ENCODE measurements at regions not wholly inside any gene's neighbourhood (a gene's known extent, or its start where the extent isn't known, plus 50 kb on each side); places are given as distances from the start of the nearest gene placed in this dataset.
"Not testable (repeated sequence)": the region's sequence is repeated elsewhere in the genome, so short reads cannot be mapped to it uniquely, and the experiment has no call there.

- no peak for DNase-seq
Observed at GRCh38 chr6:91082311-91082832, 495.5 kb upstream of the MAP3K7 start.

GRCh38 chr6:91081452-91082067 lies 494.7 kb upstream of the MAP3K7 start:
- peak; percentile 58 for DNase-seq

GRCh38 chr6:91080871-91081270 lies 494.0 kb upstream of the MAP3K7 start:
- no peak for DNase-seq

- DNase-seq = no peak
Observed at GRCh38 chr6:91079969-91080368, 493.1 kb upstream of the MAP3K7 start.

GRCh38 chr6:91075244-91075976 lies 488.5 kb upstream of the MAP3K7 start:
- DNase-seq = no peak

- no peak for DNase-seq
Observed at GRCh38 chr6:91063362-91063761, 476.5 kb upstream of the MAP3K7 start.

GRCh38 chr6:91057689-91058088 lies 470.8 kb upstream of the MAP3K7 start:
- no peak for DNase-seq

- no peak for DNase-seq
Observed at GRCh38 chr6:91055959-91056358, 469.1 kb upstream of the MAP3K7 start.

- DNase-seq = not testable (repeated sequence)
Observed at GRCh38 chr6:91052473-91053450, 465.9 kb upstream of the MAP3K7 start.

- peak; percentile 16 for DNase-seq
Observed at GRCh38 chr6:91045161-91045560, 458.3 kb upstream of the MAP3K7 start.

GRCh38 chr6:91043751-91044150 lies 456.9 kb upstream of the MAP3K7 start:
- DNase-seq = no peak

GRCh38 chr6:91042656-91043055 lies 455.8 kb upstream of the MAP3K7 start:
- no peak for DNase-seq

- DNase-seq = no peak
Observed at GRCh38 chr6:91033964-91034363, 447.1 kb upstream of the MAP3K7 start.

- no peak for DNase-seq
Observed at GRCh38 chr6:91031581-91031980, 444.7 kb upstream of the MAP3K7 start.

GRCh38 chr6:91029211-91029610 lies 442.3 kb upstream of the MAP3K7 start:
- no peak for DNase-seq

- no peak for DNase-seq
Observed at GRCh38 chr6:91023529-91023928, 436.7 kb upstream of the MAP3K7 start.

- no peak for DNase-seq
Observed at GRCh38 chr6:91020744-91021143, 433.9 kb upstream of the MAP3K7 start.

- no peak for DNase-seq
Observed at GRCh38 chr6:91018586-91018985, 431.7 kb upstream of the MAP3K7 start.

GRCh38 chr6:91013511-91013910 lies 426.6 kb upstream of the MAP3K7 start:
- peak; percentile 17 for DNase-seq

- DNase-seq = no peak
Observed at GRCh38 chr6:90997076-90997475, 410.2 kb upstream of the MAP3K7 start.

GRCh38 chr6:90993770-90994169 lies 406.9 kb upstream of the MAP3K7 start:
- DNase-seq = no peak

GRCh38 chr6:90989763-90990162 lies 402.9 kb upstream of the MAP3K7 start:
- DNase-seq = no peak

- DNase-seq = no peak
Observed at GRCh38 chr6:90984066-90984465, 397.2 kb upstream of the MAP3K7 start.
